Keratinocyte (primary cell): ENCODE measurements at regions not wholly inside any gene's neighbourhood (a gene's known extent, or its start where the extent isn't known, plus 50 kb on each side); places are given as distances from the start of the nearest gene placed in this dataset.

Experiments used
- DNase-seq: peaks from one replicate; pipeline ENCODE4 v3.0.0-alpha.2; 2011; ENCODE audit warnings: low read depth, missing footprints, low spot score
- FAIRE-seq: peaks from 2 replicates; lab custom pipeline; 2011; peaks lifted over from hg19 to GRCh38; lab: Jason Lieb, UNC
- H2AFZ ChIP-seq: 2 replicates; pipeline ENCODE4 v1.6.0; 2012; ENCODE audit warnings: low read length, control low read depth, inconsistent platforms; ENCODE audit not compliant: control insufficient read depth
- H3K27ac ChIP-seq: 2 replicates; pipeline ENCODE4 v1.5.1; 2011; ENCODE audit warnings: low read length; ENCODE audit not compliant: control insufficient read depth, insufficient read depth
- H3K27me3 ChIP-seq: 3 replicates; pipeline ENCODE4 v1.6.0; 2011; ENCODE audit warnings: low read length; ENCODE audit not compliant: control insufficient read depth, insufficient read depth; ENCODE audit errors: extremely low read depth
- H3K36me3 ChIP-seq, 2 experiments: 2 replicates in 1 of 2; 3 replicates in 1 of 2; pipeline ENCODE4 v1.5.1; 2011; ENCODE audit warnings: low read length in 2 of 2, mild to moderate bottlenecking in 1 of 2; ENCODE audit not compliant: control insufficient read depth in 2 of 2, insufficient read depth in 2 of 2; ENCODE audit errors: extremely low read depth in 1 of 2
- H3K4me1 ChIP-seq: 3 replicates; pipeline ENCODE4 v1.5.1; 2011; ENCODE audit warnings: low read length; ENCODE audit not compliant: control insufficient read depth, insufficient read depth; ENCODE audit errors: extremely low read depth
- H3K4me2 ChIP-seq: 3 replicates; pipeline ENCODE4 v1.6.0; 2011; ENCODE audit warnings: low read depth, low read length; ENCODE audit not compliant: control insufficient read depth, insufficient read depth; ENCODE audit errors: extremely low read depth
- H3K4me3 ChIP-seq, 3 experiments: fragments of 200-600 bp in 1 of 3; sonication (generic) in 1 of 3; 2 replicates in 2 of 3; 3 replicates in 1 of 3; pipeline ENCODE4 v1.5.1; 2011 to 2016; ENCODE audit warnings: low read length in 3 of 3, mild to moderate bottlenecking in 3 of 3, control low read depth in 2 of 3, inconsistent platforms in 1 of 3, low read depth in 1 of 3, mixed read lengths in 1 of 3, mixed run types in 1 of 3, moderate library complexity in 1 of 3; ENCODE audit not compliant: control insufficient read depth in 2 of 3, insufficient read depth in 2 of 3; ENCODE audit errors: extremely low read depth in 1 of 3
- H3K79me2 ChIP-seq: 2 replicates; pipeline ENCODE4 v1.6.0; 2012; ENCODE audit warnings: low read length; ENCODE audit not compliant: control insufficient read depth, insufficient read depth
- H3K9ac ChIP-seq: 3 replicates; pipeline ENCODE4 v1.6.0; 2011; ENCODE audit warnings: low read length; ENCODE audit not compliant: control insufficient read depth, insufficient read depth; ENCODE audit errors: extremely low read depth
- H3K9me1 ChIP-seq: 3 replicates; pipeline ENCODE4 v1.6.0; 2011; ENCODE audit warnings: low read length; ENCODE audit not compliant: control insufficient read depth, insufficient read depth; ENCODE audit errors: extremely low read depth
- H3K9me3 ChIP-seq: 2 replicates; pipeline ENCODE4 v1.5.1; 2012; ENCODE audit warnings: low read depth, low read length; ENCODE audit not compliant: control insufficient read depth
- H4K20me1 ChIP-seq: 3 replicates; pipeline ENCODE4 v1.6.0; 2011; ENCODE audit warnings: low read length; ENCODE audit not compliant: control insufficient read depth, insufficient read depth; ENCODE audit errors: extremely low read depth
- CTCF ChIP-seq, 3 experiments: IDR thresholded peaks in 1 of 3; conservative IDR thresholded peaks in 1 of 3; optimal IDR thresholded peaks in 1 of 3; 2 replicates in 2 of 3; 3 replicates in 1 of 3; pipeline versions ENCODE3 to v1.5.1; 2011; ENCODE audit warnings: low read length in 3 of 3, mild to moderate bottlenecking in 3 of 3, moderate library complexity in 2 of 3, control low read depth in 1 of 3, inconsistent platforms in 1 of 3; ENCODE audit not compliant: insufficient read depth in 2 of 3; ENCODE audit errors: extremely low read depth in 1 of 3
- EZH2 ChIP-seq: IDR thresholded peaks from one replicate; pipeline ENCODE4 v1.6.1; 2012; ENCODE audit warnings: inconsistent platforms, mild to moderate bottlenecking, low read length, moderate library complexity
- dilution Hi-C: fragments of 300-500 bp; cut with MboI; formaldehyde crosslinking; loops from one replicate; pipeline ENCODE4 v1.7.0; 2020; ENCODE audit warnings: low sequenced_read_pairs; ENCODE audit not compliant: extremely low pct_ligation_motif_present

DNA sequence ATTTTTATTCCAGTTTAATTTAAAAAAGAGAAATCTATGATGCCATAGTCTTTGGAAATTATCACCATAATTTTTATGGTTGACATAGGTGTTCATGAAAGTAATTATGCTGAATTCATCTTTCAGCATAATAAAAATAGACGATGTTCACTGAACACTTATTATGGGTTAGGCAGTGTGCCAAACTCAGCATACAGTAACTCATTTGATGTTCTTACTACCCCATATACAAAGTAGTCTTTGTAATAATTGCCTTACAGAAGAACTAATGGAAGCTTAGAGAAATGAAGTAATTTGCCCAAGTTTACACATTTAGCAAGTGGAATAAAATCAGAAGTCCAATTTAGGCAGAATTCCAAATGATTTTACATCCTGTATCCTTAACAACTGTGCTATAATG lies 852.2 kb upstream of the GOT2 start:
- no peaks in the 10 kb centered on the region for H3K9me3 ChIP-seq
- TF ChIP-seq CTCF (optimal IDR thresholded peaks at IDR 0.05 in 1 of 3, IDR thresholded peaks at IDR 0.05 in 1 of 3, conservative IDR thresholded peaks at IDR 0.05 in 1 of 3; ENCODE audit: extremely low read depth in 1 of 3, insufficient read depth in 2 of 3, low read length in 3 of 3) = no peak
- no peak for TF ChIP-seq EZH2
- H3K27ac ChIP-seq = no peak overlapping the region
- H3K36me3 ChIP-seq = no peaks in the 10 kb centered on the region
- FAIRE-seq (no peak), DNase-seq (no peak)
- H3K4me3 ChIP-seq = no peak overlapping the region
- no peaks in the 10 kb centered on the region for H3K79me2 ChIP-seq
- no peak overlapping the region for H3K4me2 ChIP-seq
- H3K9ac ChIP-seq = no peak overlapping the region
- no peaks in the 10 kb centered on the region for H4K20me1 ChIP-seq
- no peaks in the 10 kb centered on the region for H3K4me1 ChIP-seq
- no peaks in the 10 kb centered on the region for H3K27me3 ChIP-seq
- dilution Hi-C loops = no loop called here
- no peak overlapping the region for H2AFZ ChIP-seq
- no peaks in the 10 kb centered on the region for H3K9me1 ChIP-seq

DNA sequence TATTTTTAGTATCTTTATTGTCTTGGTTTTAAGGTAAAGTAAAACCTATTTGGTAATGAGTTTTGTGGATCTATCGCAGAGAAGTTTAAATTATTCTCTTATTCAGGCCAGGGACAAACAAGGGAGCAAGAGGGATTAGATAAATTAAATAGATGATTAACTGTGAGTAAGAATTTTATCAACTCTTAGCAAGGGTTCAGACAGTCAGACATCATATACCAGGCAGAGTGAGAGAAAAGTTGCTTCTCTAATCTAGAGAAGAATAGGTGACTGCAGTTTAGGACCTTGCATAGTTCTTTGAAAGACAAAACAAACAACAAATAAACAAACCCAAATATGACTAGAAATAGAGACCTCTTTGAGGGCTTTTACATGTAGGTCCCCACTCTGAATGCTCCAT lies 840.2 kb upstream of the GOT2 start:
- Histone ChIP-seq H3K9me1 (no peaks in the 10 kb centered on the region), H3K4me2 (no peak overlapping the region), H3K27me3 (no peaks in the 10 kb centered on the region), H3K36me3 (no peaks in the 10 kb centered on the region), H4K20me1 (no peaks in the 10 kb centered on the region), H3K9me3 (no peaks in the 10 kb centered on the region), H2AFZ (no peak overlapping the region), H3K4me3 (no peak overlapping the region), H3K27ac (no peak overlapping the region), H3K79me2 (no peaks in the 10 kb centered on the region), H3K9ac (no peak overlapping the region), H3K4me1 (no peaks in the 10 kb centered on the region)
- DNase-seq = no peak
- TF ChIP-seq EZH2 = no peak
- TF ChIP-seq CTCF (optimal IDR thresholded peaks at IDR 0.05 in 1 of 3, IDR thresholded peaks at IDR 0.05 in 1 of 3, conservative IDR thresholded peaks at IDR 0.05 in 1 of 3; ENCODE audit: extremely low read depth in 1 of 3, insufficient read depth in 2 of 3, low read length in 3 of 3) = no peak
- dilution Hi-C loops = no loop called here
- no peak for FAIRE-seq
